ENCODE measurements at regions not wholly inside any gene's neighbourhood (a gene's known extent, or its start where the extent isn't known, plus 50 kb on each side); places are given as distances from the start of the nearest gene placed in this dataset.

- TF ChIP-seq CTCF (conservative IDR thresholded peaks at IDR 0.05; ENCODE audit: low read length) (peak; percentile 72), EZH2phosphoT487 (IDR thresholded peaks at IDR 0.05; ENCODE audit: borderline replicate concordance, low read depth, low read length) (no peak)
These were observed 210.6 kb upstream of the ZPLD1 start for GRCh38 chr3:102224171-102224570.
